Type B pancreatic cell (in vitro differentiated cells): ENCODE measurements at regions not wholly inside any gene's neighbourhood (a gene's known extent, or its start where the extent isn't known, plus 50 kb on each side); places are given as distances from the start of the nearest gene placed in this dataset.
"Not testable (repeated sequence)": the region's sequence is repeated elsewhere in the genome, so short reads cannot be mapped to it uniquely, and the experiment has no call there.

Source experiments
- DNase-seq: peaks from one replicate; pipeline ENCODE4 v3.0.0; 2021; ENCODE audit warnings: mixed read lengths; ENCODE audit not compliant: unreplicated experiment; ENCODE audit errors: extremely low spot score
- H3K27ac Mint-ChIP-seq: 2 replicates; pipeline ENCODE4 v1.8.0; 2021; ENCODE audit warnings: mild to moderate bottlenecking, mixed read lengths
- H3K27me3 Mint-ChIP-seq: 2 replicates; pipeline ENCODE4 v1.8.0; 2021; ENCODE audit warnings: mixed read lengths
- H3K36me3 Mint-ChIP-seq: 2 replicates; pipeline ENCODE4 v1.8.0; 2021; ENCODE audit warnings: mixed read lengths
- H3K4me1 Mint-ChIP-seq: one replicate; pipeline ENCODE4 v1.8.0; 2021; ENCODE audit warnings: mixed read lengths; ENCODE audit not compliant: unreplicated experiment
- H3K4me3 Mint-ChIP-seq: 2 replicates; pipeline ENCODE4 v1.8.0; 2021; ENCODE audit warnings: mild to moderate bottlenecking, mixed read lengths
- H3K9me3 Mint-ChIP-seq: 2 replicates; pipeline ENCODE4 v1.8.0; 2021; ENCODE audit warnings: mixed read lengths
- TF ChIP-seq, protein P1 (sequence below): fragments of 200-600 bp; sonication (generic); conservative IDR thresholded peaks from 2 replicates; pipeline ENCODE4 v1.5.0; 2021; ENCODE audit warnings: antibody characterized with exemption, mild to moderate bottlenecking

DNA sequence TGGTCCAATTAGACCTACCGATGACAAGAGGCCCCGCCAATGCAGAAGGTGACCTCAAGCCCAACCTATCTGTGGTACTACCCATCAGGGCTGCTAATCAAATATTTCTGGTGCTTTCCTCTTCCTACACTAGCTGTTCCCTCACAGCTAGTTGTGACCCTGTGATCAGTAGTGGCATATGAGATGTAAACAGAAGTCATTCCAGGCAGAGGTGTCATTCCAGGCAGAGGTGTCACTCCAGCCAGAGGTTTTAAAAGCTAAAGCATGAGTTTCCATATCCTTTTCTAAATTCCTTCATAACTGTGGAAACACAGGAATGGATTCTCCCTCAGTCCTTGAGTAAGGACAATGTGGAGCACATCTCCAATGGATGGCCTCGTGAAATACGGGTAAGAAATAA, 110.9 kb upstream of the DNAJC10 start:
- Mint-ChIP-seq H3K9me3 (peaks cover 6% of the 10 kb centered on the region), H3K4me1 (no peaks in the 10 kb centered on the region), H3K4me3 (no peak overlapping the region), H3K36me3 (no peaks in the 10 kb centered on the region), H3K27ac (no peak overlapping the region), H3K27me3 (no peaks in the 10 kb centered on the region)
- DNase-seq: no peak
- TF ChIP-seq, protein P1, sequence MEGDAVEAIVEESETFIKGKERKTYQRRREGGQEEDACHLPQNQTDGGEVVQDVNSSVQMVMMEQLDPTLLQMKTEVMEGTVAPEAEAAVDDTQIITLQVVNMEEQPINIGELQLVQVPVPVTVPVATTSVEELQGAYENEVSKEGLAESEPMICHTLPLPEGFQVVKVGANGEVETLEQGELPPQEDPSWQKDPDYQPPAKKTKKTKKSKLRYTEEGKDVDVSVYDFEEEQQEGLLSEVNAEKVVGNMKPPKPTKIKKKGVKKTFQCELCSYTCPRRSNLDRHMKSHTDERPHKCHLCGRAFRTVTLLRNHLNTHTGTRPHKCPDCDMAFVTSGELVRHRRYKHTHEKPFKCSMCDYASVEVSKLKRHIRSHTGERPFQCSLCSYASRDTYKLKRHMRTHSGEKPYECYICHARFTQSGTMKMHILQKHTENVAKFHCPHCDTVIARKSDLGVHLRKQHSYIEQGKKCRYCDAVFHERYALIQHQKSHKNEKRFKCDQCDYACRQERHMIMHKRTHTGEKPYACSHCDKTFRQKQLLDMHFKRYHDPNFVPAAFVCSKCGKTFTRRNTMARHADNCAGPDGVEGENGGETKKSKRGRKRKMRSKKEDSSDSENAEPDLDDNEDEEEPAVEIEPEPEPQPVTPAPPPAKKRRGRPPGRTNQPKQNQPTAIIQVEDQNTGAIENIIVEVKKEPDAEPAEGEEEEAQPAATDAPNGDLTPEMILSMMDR: no peak

DNA sequence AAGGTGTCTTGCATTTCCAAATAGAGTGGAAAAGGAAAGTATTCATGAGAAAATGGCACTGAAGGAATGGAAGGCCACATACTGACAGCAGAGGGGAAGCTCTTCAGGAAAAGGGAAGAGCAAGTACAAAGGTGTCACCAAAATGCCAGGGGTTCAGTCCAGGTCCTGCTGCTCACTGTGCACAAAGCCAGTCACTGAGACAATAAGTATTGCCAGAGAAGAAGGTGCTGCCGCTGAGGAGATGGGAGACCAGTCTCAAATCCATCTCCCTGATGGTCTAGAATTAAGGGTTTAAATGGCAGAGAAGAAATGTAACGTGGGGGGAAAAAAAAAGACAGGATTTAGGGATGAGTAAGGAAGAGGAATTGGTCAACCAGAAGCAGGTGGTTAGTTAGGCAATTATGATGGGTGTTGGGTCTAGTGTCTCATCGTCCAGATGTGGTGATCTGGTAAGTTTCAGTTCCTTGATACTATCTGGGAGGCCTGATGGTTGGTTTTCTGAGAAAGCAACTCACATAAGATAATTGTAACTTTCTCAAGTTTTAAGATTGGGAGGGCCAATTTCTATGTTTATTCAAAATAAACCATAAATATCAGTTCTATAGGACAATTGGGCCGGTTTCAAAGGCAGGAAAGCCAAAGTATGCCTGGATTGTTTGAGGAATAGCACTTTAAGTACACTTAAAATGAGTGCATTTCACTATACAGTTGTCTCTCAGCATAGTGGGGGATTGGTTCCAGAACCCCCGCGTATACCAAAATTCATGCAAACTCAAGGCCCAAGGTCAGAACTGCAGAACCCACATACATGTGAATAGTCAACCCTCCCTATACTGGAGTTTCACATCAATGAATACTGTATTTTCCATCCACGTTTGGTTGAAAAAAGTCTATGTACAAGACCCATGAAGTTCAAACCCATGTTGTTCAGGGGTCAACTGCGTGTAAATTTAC, 109.1 kb upstream of the DNAJC10 start:
- Mint-ChIP-seq H3K4me3 (no peak overlapping the region), H3K27me3 (no peaks in the 10 kb centered on the region), H3K36me3 (no peaks in the 10 kb centered on the region), H3K4me1 (no peaks in the 10 kb centered on the region), H3K9me3 (peaks cover 6% of the 10 kb centered on the region), H3K27ac (no peak overlapping the region)
- TF ChIP-seq, protein P1: no peak
- DNase-seq: no peak

- Mint-ChIP-seq H3K4me1 (no peaks in the 10 kb centered on the region), H3K36me3 (no peaks in the 10 kb centered on the region), H3K9me3 (peaks cover 6% of the 10 kb centered on the region), H3K27me3 (no peaks in the 10 kb centered on the region), H3K4me3 (no peak overlapping the region), H3K27ac (no peak overlapping the region)
- TF ChIP-seq, protein P1: no peak
- no peak for DNase-seq
These were observed 107.7 kb upstream of the DNAJC10 start for GRCh38 chr2:182608181-182608845.

- not testable (repeated sequence) for H3K27me3 Mint-ChIP-seq, H3K9me3 Mint-ChIP-seq, DNase-seq, H3K27ac Mint-ChIP-seq, H3K36me3 Mint-ChIP-seq, H3K4me1 Mint-ChIP-seq, H3K4me3 Mint-ChIP-seq
These were observed 107.1 kb upstream of the DNAJC10 start for GRCh38 chr2:182609005-182609404.

- H3K9me3 Mint-ChIP-seq: peaks cover 6% of the 10 kb centered on the region
- no peak for DNase-seq
- TF ChIP-seq, protein P1: no peak
- H3K4me1 Mint-ChIP-seq: no peaks in the 10 kb centered on the region
- no peak overlapping the region for H3K27ac Mint-ChIP-seq
- H3K4me3 Mint-ChIP-seq: no peak overlapping the region
- H3K36me3 Mint-ChIP-seq: no peaks in the 10 kb centered on the region
- H3K27me3 Mint-ChIP-seq: no peaks in the 10 kb centered on the region
These were observed 105.8 kb upstream of the DNAJC10 start for GRCh38 chr2:182610231-182610630.

DNA sequence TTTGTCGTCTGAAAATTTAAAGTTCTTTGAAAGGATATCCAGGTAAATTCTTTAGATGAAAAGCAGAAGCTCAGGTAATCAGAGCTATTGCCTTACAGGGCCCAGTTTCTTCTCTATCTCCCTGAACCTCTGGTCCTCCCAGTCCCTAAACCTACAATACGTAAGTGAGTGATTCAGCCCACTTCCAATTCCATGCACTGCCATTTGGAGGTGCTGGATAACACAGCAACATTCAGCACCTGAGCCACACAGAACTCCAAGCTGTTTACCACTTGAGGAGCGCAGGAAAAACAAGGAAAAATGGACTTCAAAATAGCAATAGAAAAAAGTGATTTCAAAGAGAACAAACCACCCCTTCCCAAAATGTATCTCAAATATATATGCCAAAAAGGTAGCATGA, 105.0 kb upstream of the DNAJC10 start:
- Mint-ChIP-seq H3K4me1 (no peaks in the 10 kb centered on the region), H3K36me3 (no peaks in the 10 kb centered on the region), H3K4me3 (no peak overlapping the region), H3K27me3 (no peaks in the 10 kb centered on the region), H3K27ac (no peak overlapping the region), H3K9me3 (peaks cover 6% of the 10 kb centered on the region)
- TF ChIP-seq, protein P1: no peak
- no peak for DNase-seq
